A549 (cell line): ENCODE measurements at regions not wholly inside any gene's neighbourhood (a gene's known extent, or its start where the extent isn't known, plus 50 kb on each side); places are given as distances from the start of the nearest gene placed in this dataset.

ENCODE experiments used
- ATAC-seq, 2 experiments: fragments of 200-7000 bp in 1 of 2; fragments of >200 bp in 1 of 2; cut with Nextera tagmentation in 1 of 2; cut with Tn5 transposase in 1 of 2; 3 replicates each; pipeline versions ENCODE4 v1.8.0 to v1.9.1; 2018 to 2020; ENCODE audit warnings: mild to moderate bottlenecking in 1 of 2, moderate library complexity in 1 of 2
- CTCF ChIA-PET: fragments of 300-600 bp; sonication (Branson Sonifier 250); formaldehyde crosslinking; extraction: SDS; loops from one replicate; lab custom pipeline; 2021; ENCODE audit warnings: antibody characterized with exemption, inconsistent platforms; lab: Yijun Ruan, JAX
- POLR2A ChIA-PET: fragments of 350-600 bp; formaldehyde crosslinking; extraction: SDS; loops from one replicate; lab custom pipeline; 2021; ENCODE audit warnings: antibody characterized with exemption, inconsistent platforms; lab: Yijun Ruan, JAX
- DNase-seq, 2 experiments: peaks; one replicate each; pipeline versions ENCODE4 v3.0.0 to v3.0.0-alpha.2; 2011 to 2016; ENCODE audit warnings: low read depth in 1 of 2, low spot score in 1 of 2
- FAIRE-seq: peaks from 2 replicates; lab custom pipeline; 2011; peaks lifted over from hg19 to GRCh38; lab: Jason Lieb, UNC
- H3K27ac ChIP-seq, 2 experiments: fragments of >200 bp; sonication (Bioruptor Twin); formaldehyde crosslinking; 3 replicates each; pipeline ENCODE4 v1.5.1; 2016 to 2017
- H3K4me1 ChIP-seq: fragments of >200 bp; sonication (Bioruptor Twin); formaldehyde crosslinking; 3 replicates; pipeline ENCODE4 v1.6.1; 2016
- H3K4me2 ChIP-seq: fragments of >200 bp; sonication (Bioruptor Twin); formaldehyde crosslinking; 3 replicates; pipeline ENCODE4 v1.6.1; 2016
- H3K4me3 ChIP-seq: fragments of >200 bp; sonication (Bioruptor Twin); formaldehyde crosslinking; 3 replicates; pipeline ENCODE4 v1.5.1; 2016
- H3K9me3 ChIP-seq: fragments of >200 bp; sonication (Bioruptor Twin); formaldehyde crosslinking; 3 replicates; pipeline ENCODE4 v1.6.1; 2016
- ATOH8 ChIP-seq: fragments of 250-450 bp; sonication (Bioruptor Pico); IDR thresholded peaks from 2 replicates; pipeline ENCODE4 v1.5.0; 2020; ENCODE audit warnings: low read depth, mild to moderate bottlenecking, moderate library complexity
- BCL3 ChIP-seq: fragments of >200 bp; sonication (Bioruptor Twin); formaldehyde crosslinking; IDR thresholded peaks from 3 replicates; pipeline ENCODE4 v1.6.1; 2016
- CEBPB ChIP-seq, 2 experiments: fragments of >200 bp in 1 of 2; sonication (Bioruptor Twin) in 1 of 2; formaldehyde crosslinking in 1 of 2; IDR thresholded peaks; 2 replicates each; pipeline ENCODE4 v1.6.1; 2012 to 2016
- CHD2 ChIP-seq: fragments of 150-350 bp; IDR thresholded peaks from 2 replicates; pipeline ENCODE4 v1.6.1; 2014; ENCODE audit warnings: low read length; ENCODE audit not compliant: partially characterized antibody
- ELK1 ChIP-seq: fragments of 150-350 bp; IDR thresholded peaks from 2 replicates; pipeline ENCODE4 v1.6.1; 2014; ENCODE audit warnings: low read depth, mild to moderate bottlenecking, low read length
- ESRRA ChIP-seq: fragments of 150-350 bp; IDR thresholded peaks from 2 replicates; pipeline ENCODE4 v1.6.1; 2014; ENCODE audit warnings: mild to moderate bottlenecking, low read length, borderline replicate concordance
- FOSB ChIP-seq: fragments of 250-450 bp; sonication (Bioruptor Pico); IDR thresholded peaks from 2 replicates; pipeline ENCODE4 v1.5.0; 2020; ENCODE audit warnings: mild to moderate bottlenecking, moderate library complexity
- GATA3 ChIP-seq: IDR thresholded peaks from 2 replicates; pipeline ENCODE4 v1.6.1; 2012; ENCODE audit warnings: borderline replicate concordance
- HEYL ChIP-seq: fragments of 250-450 bp; sonication (Bioruptor Pico); IDR thresholded peaks from 2 replicates; pipeline ENCODE4 v1.8.0; 2021; ENCODE audit warnings: mild to moderate bottlenecking, moderate library complexity
- JUN ChIP-seq, 2 experiments: fragments of >200 bp; sonication (Bioruptor Twin); formaldehyde crosslinking; IDR thresholded peaks; 2 replicates in 1 of 2; 3 replicates in 1 of 2; pipeline ENCODE4 v1.6.1; 2016 to 2017
- JUNB ChIP-seq: fragments of >200 bp; sonication (Bioruptor Twin); formaldehyde crosslinking; IDR thresholded peaks from 2 replicates; pipeline ENCODE4 v1.6.1; 2016
- MAX ChIP-seq: IDR thresholded peaks from 2 replicates; pipeline ENCODE4 v1.6.1; 2012
- NPAS2 ChIP-seq: fragments of 250-450 bp; sonication (Bioruptor Pico); IDR thresholded peaks from 2 replicates; pipeline ENCODE4 v1.8.0; 2022; ENCODE audit warnings: mild to moderate bottlenecking, moderate library complexity, borderline replicate concordance
- POLR2A ChIP-seq: IDR thresholded peaks from 2 replicates; pipeline ENCODE4 v1.6.1; 2012; ENCODE audit warnings: mild to moderate bottlenecking, low read length
- POLR2AphosphoS2 ChIP-seq: conservative IDR thresholded peaks from 2 replicates; pipeline ENCODE4 v1.6.1; 2012; ENCODE audit warnings: low read length, improper control_type of control experiment, inconsistent platforms
- RCOR1 ChIP-seq: fragments of 150-350 bp; IDR thresholded peaks from 2 replicates; pipeline ENCODE4 v1.6.1; 2014; ENCODE audit warnings: antibody characterized with exemption, low read length, low read depth
- RFX5 ChIP-seq: fragments of 450-650 bp; IDR thresholded peaks from 2 replicates; pipeline ENCODE4 v1.7.1; 2014; ENCODE audit warnings: antibody characterized with exemption, mild to moderate bottlenecking, moderate library complexity
- RNF2 ChIP-seq: fragments of 200-600 bp; sonication (generic); IDR thresholded peaks from 2 replicates; pipeline ENCODE4 v1.6.1; 2016; ENCODE audit warnings: low read depth, mild to moderate bottlenecking, antibody characterized with exemption, moderate library complexity, borderline replicate concordance
- SMC3 ChIP-seq: fragments of >200 bp; sonication (Bioruptor Twin); formaldehyde crosslinking; IDR thresholded peaks from 3 replicates; pipeline ENCODE4 v1.6.1; 2018; ENCODE audit warnings: inconsistent platforms
- SREBF2 ChIP-seq: fragments of 450-650 bp; IDR thresholded peaks from 2 replicates; pipeline ENCODE4 v1.6.1; 2014; ENCODE audit warnings: mild to moderate bottlenecking, moderate library complexity
- TFCP2L1 ChIP-seq: fragments of 250-450 bp; sonication (Bioruptor Pico); IDR thresholded peaks from 2 replicates; pipeline ENCODE4 v1.5.0; 2021; ENCODE audit warnings: mild to moderate bottlenecking
- TP53 ChIP-seq: fragments of 250-450 bp; sonication (Bioruptor Pico); IDR thresholded peaks from 2 replicates; pipeline ENCODE4 v1.5.0; 2021; ENCODE audit warnings: mild to moderate bottlenecking, moderate library complexity
- USF2 ChIP-seq: fragments of 450-650 bp; IDR thresholded peaks from 2 replicates; pipeline ENCODE4 v1.6.1; 2014; ENCODE audit warnings: antibody characterized with exemption
- ZFP36 ChIP-seq: fragments of 450-650 bp; IDR thresholded peaks from 2 replicates; pipeline ENCODE4 v1.6.1; 2014; ENCODE audit warnings: borderline replicate concordance; ENCODE audit not compliant: partially characterized antibody
- WGBS: methylation state at CpG from one replicate; pipeline ENCODE4 v1.1.6; 2017; ENCODE audit errors: missing lambda C conversion rate; 5-methylcytosine and 5-hydroxymethylcytosine counted together

- TF ChIP-seq MAX (no peak), CHD2 (no peak), JUN (IDR thresholded peaks at IDR 0.05) (no peak), RFX5 (no peak), USF2 (no peak)
Measured at GRCh38 chr11:70594606-70595005, 196.3 kb downstream of the CTTN start (continued).

GRCh38 chr11:70595016-70595415, 196.7 kb downstream of the CTTN start:
- 93% methylated on average over 13 of the region's 13 CpGs for WGBS
- DNase-seq (no peak), ATAC-seq (no peak), FAIRE-seq (no peak)
- H3K9me3 ChIP-seq, result no peaks in the 10 kb centered on the region
- ChIA-PET CTCF (interaction anchor here (0.6 to 0.9 kb wide), 2 partner anchors 124 to 470 kb away, joined by 3 read pairs; no protein-coding TSS in a partner anchor), POLR2A (no interaction called here)
- H3K27ac ChIP-seq, result no peak overlapping the region
- no peaks in the 10 kb centered on the region for H3K4me1 ChIP-seq
- H3K4me3 ChIP-seq, result no peak overlapping the region
- no peak overlapping the region for H3K4me2 ChIP-seq
- TF ChIP-seq ESRRA, result no peak
- no peak for TF ChIP-seq CEBPB (IDR thresholded peaks at IDR 0.05)
- TF ChIP-seq NPAS2 (CRISPR knock-in tag), result no peak
- TF ChIP-seq JUNB, result no peak
- TF ChIP-seq POLR2AphosphoS2, result no peak
- no peak for TF ChIP-seq JUN (IDR thresholded peaks at IDR 0.05)
- TF ChIP-seq SREBF2, result no peak
- TF ChIP-seq MAX, result no peak
- TF ChIP-seq BCL3, result no peak
- TF ChIP-seq HEYL (CRISPR knock-in tag), result no peak

- ATAC-seq, result no peak
- TF ChIP-seq JUN (IDR thresholded peaks at IDR 0.05), result no peak
- no peak for TF ChIP-seq POLR2A
- no peak for TF ChIP-seq NPAS2 (CRISPR knock-in tag)
- ChIA-PET CTCF (interaction anchor here (0.6 to 0.9 kb wide), 2 partner anchors 124 to 470 kb away, joined by 3 read pairs; no protein-coding TSS in a partner anchor), POLR2A (no interaction called here)
- 67% methylated on average over 9 of the region's 12 CpGs for WGBS
- no peak overlapping the region for H3K4me2 ChIP-seq
- no peak for DNase-seq
- no peak for FAIRE-seq
- H3K4me3 ChIP-seq, result no peak overlapping the region
- H3K4me1 ChIP-seq, result no peaks in the 10 kb centered on the region
- no peaks in the 10 kb centered on the region for H3K9me3 ChIP-seq
- H3K27ac ChIP-seq, result no peak overlapping the region
Measured at GRCh38 chr11:70595452-70595851, 197.1 kb downstream of the CTTN start.

GRCh38 chr11:70596091-70596490, 197.8 kb downstream of the CTTN start:
- no peak for ATAC-seq
- no peak overlapping the region for H3K4me3 ChIP-seq
- POLR2A ChIA-PET, result no interaction called here
- CTCF ChIA-PET, result interaction anchor here (0.9 kb wide), 1 partner anchor 125 kb away, joined by 3 read pairs; no protein-coding TSS in a partner anchor
- H3K4me2 ChIP-seq, result no peak overlapping the region
- DNase-seq, result no peak
- 70% methylated on average over 8 of the region's 9 CpGs for WGBS
- H3K9me3 ChIP-seq, result no peaks in the 10 kb centered on the region
- FAIRE-seq, result no peak
- no peak overlapping the region for H3K27ac ChIP-seq
- no peak for TF ChIP-seq FOSB (CRISPR knock-in tag)
- no peak for TF ChIP-seq GATA3
- TF ChIP-seq SMC3, result no peak
- no peak for TF ChIP-seq ZFP36
- no peak for TF ChIP-seq ATOH8
- TF ChIP-seq BCL3, result no peak
- no peak for TF ChIP-seq TP53 (CRISPR knock-in tag)
- no peak for TF ChIP-seq RCOR1
- TF ChIP-seq RNF2, result no peak
- no peak for TF ChIP-seq TFCP2L1 (CRISPR knock-in tag)
- no peak for TF ChIP-seq SREBF2
- no peak for TF ChIP-seq ELK1
- TF ChIP-seq, all 56 proteins: peak for 0
- H3K4me1 ChIP-seq, result no peaks in the 10 kb centered on the region
